Ascending aorta (tissue), 2 donors: ENCODE measurements at regions not wholly inside any gene's neighbourhood (a gene's known extent, or its start where the extent isn't known, plus 50 kb on each side); places are given as distances from the start of the nearest gene placed in this dataset.

Experiments
- DNase-seq, 2 donors: peaks; one replicate each; pipeline ENCODE4 v3.0.0-alpha.2; 2019; ENCODE audit warnings: low spot score in 2 of 2
- H3K27ac ChIP-seq, 2 donors: fragments of 200-600 bp; sonication (generic); one replicate each; pipeline ENCODE4 v1.5.1; 2016 to 2017; ENCODE audit warnings: mild to moderate bottlenecking in 1 of 2
- H3K27me3 ChIP-seq: fragments of 200-600 bp; sonication (generic); one replicate; pipeline ENCODE4 v1.5.1; 2017
- H3K36me3 ChIP-seq, 2 donors: fragments of 200-600 bp; sonication (generic); one replicate each; pipeline ENCODE4 v1.5.1; 2016
- H3K4me1 ChIP-seq, 2 donors: fragments of 200-600 bp; sonication (generic); one replicate each; pipeline ENCODE4 v1.5.1; 2016 to 2017; ENCODE audit warnings: mild to moderate bottlenecking in 1 of 2
- H3K4me3 ChIP-seq, 2 donors: fragments of 200-600 bp; sonication (generic); one replicate each; pipeline ENCODE4 v1.5.1; 2016 to 2017; ENCODE audit warnings: mild to moderate bottlenecking in 1 of 2
- H3K9me3 ChIP-seq, 2 donors: fragments of 200-600 bp; sonication (generic); one replicate each; pipeline ENCODE4 v1.5.1; 2016
- intact Hi-C: fragments of 100-400 bp; cut with DNase I; formaldehyde crosslinking; loops from one replicate; pipeline ENCODE4 v1.15.1; 2023
- TF ChIP-seq, protein P1 (sequence below), 3 experiments: fragments of 200-600 bp in 2 of 3; fragments of 450-650 bp in 1 of 3; sonication (generic) in 2 of 3; IDR thresholded peaks; one replicate each; pipeline ENCODE4 v1.5.1; 2016 to 2019; ENCODE audit warnings: antibody characterized with exemption in 3 of 3, mild to moderate bottlenecking in 1 of 3, moderate library complexity in 1 of 3

DNA sequence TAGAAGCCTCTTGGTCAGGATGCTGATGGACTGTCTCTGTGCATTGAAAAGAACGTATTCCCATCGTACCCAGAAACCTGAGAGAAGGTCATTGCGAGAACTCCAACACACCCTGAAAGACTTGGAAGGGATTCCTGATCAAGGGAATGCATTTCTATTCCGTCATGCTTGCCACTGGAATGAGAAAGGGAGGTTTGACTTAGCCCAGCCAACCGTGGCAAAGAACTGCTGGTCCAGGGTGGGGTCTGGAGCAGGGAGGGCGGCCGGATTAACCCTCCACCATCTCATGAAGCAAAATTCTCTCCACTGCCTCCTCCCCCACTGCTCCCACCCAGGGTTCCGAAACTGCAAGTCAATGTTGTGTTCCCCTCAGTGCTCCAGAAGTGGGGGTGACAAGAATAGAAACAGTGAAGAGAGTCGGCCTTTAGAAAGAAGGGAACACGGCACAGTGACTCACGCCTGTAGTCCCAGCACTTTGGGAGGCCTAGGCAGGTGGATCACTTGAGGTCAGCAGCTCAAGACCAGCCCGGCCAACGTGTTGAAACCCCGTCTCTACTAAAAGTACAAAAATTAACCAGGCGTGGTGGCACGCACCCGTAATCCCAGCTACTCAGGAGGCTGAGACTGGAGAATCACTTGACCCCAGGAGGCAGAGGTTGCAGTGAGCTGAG lies 137.5 kb upstream of the MGMT start:
- H3K4me3 ChIP-seq = no peak overlapping the region
- no peak overlapping the region for H3K27ac ChIP-seq
- H3K27me3 ChIP-seq = no peaks in the 10 kb centered on the region
- TF ChIP-seq, protein P1, sequence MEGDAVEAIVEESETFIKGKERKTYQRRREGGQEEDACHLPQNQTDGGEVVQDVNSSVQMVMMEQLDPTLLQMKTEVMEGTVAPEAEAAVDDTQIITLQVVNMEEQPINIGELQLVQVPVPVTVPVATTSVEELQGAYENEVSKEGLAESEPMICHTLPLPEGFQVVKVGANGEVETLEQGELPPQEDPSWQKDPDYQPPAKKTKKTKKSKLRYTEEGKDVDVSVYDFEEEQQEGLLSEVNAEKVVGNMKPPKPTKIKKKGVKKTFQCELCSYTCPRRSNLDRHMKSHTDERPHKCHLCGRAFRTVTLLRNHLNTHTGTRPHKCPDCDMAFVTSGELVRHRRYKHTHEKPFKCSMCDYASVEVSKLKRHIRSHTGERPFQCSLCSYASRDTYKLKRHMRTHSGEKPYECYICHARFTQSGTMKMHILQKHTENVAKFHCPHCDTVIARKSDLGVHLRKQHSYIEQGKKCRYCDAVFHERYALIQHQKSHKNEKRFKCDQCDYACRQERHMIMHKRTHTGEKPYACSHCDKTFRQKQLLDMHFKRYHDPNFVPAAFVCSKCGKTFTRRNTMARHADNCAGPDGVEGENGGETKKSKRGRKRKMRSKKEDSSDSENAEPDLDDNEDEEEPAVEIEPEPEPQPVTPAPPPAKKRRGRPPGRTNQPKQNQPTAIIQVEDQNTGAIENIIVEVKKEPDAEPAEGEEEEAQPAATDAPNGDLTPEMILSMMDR (IDR thresholded peaks at IDR 0.05) = no peak
- no peak for DNase-seq
- no peaks in the 10 kb centered on the region for H3K4me1 ChIP-seq
- H3K9me3 ChIP-seq = no peaks in the 10 kb centered on the region
- no peaks in the 10 kb centered on the region for H3K36me3 ChIP-seq
- intact Hi-C loops = no loop called here

DNA sequence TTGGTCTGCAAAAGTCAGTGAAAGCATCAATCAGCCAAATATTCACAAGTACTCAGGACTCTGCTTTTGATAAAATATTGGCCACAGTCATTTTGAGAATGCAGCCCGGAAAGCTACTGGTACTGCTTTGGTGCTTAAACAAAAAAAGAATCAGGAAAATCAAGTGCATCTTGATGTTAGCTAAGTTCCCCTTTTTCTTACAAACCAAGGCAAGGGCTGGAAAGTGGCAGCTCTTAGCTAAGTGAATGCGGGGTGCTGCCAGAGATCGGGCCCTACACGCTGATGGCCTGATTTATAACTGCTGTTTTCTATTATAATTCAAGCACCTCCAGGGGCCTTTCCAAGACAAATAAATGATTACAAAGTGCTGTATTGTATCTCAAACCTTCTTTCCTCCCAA lies 136.8 kb upstream of the MGMT start:
- Histone ChIP-seq H3K36me3 (no peaks in the 10 kb centered on the region), H3K4me1 (no peaks in the 10 kb centered on the region), H3K27ac (no peak overlapping the region), H3K4me3 (no peak overlapping the region), H3K27me3 (no peaks in the 10 kb centered on the region), H3K9me3 (no peaks in the 10 kb centered on the region)
- DNase-seq = no peak
- TF ChIP-seq, protein P1 (IDR thresholded peaks at IDR 0.05) = no peak
- intact Hi-C loops = no loop called here

DNA sequence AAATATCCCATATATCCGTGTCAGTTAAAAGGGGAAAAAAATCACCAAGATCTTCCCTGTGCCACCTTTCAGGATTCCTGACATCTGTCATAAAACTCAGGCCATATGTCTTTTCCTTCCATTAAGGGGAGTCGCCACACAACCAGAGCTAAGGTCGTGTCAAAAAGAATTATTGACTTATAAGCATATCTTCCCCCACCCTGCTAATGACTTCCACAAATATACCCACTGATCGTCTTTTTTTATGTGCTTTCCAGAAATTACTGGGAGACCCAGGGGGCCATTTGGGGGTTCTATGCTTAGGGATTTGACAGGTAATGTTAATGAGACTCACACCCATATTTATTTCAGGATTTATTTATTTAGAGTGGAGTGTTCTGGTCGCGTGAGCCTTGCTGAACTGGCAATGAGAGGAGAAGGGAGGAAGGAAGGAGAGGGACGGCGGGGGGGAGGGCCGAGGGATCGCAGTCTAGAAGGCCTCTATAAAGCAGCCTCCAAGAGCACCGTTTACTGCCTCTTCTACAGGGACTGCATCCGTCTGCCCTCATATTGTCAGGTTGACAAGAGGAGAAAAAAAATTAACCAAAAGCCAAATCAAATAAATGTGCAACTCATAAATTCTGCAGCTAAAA lies 135.7 kb upstream of the MGMT start:
- Histone ChIP-seq H3K27ac (no peak overlapping the region), H3K4me3 (no peak overlapping the region), H3K36me3 (no peaks in the 10 kb centered on the region), H3K4me1 (no peaks in the 10 kb centered on the region), H3K9me3 (no peaks in the 10 kb centered on the region), H3K27me3 (no peaks in the 10 kb centered on the region)
- intact Hi-C loops = no loop called here
- DNase-seq = no peak
- TF ChIP-seq, protein P1 (IDR thresholded peaks at IDR 0.05) = no peak

DNA sequence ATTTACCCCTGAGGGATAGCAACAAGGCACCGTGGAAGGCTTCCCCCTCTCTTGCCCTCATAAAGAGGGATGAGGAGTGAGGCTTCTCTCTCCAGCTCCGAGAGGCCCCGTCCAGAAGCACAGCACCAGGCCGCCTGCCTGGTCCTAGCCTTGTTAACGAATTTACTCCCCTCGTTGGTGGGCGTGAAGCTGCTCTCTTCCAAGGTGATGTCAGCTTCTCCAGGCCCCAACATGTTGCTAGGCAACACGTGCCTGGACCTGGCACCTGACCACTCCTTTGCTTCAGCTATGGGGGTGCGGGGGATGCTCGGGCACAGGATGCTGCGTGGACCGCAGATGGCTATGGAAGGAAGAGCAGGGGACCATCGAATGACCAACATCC lies 135.2 kb upstream of the MGMT start:
- Histone ChIP-seq H3K27ac (no peak overlapping the region), H3K4me1 (no peaks in the 10 kb centered on the region), H3K4me3 (no peak overlapping the region), H3K9me3 (no peaks in the 10 kb centered on the region), H3K27me3 (no peaks in the 10 kb centered on the region), H3K36me3 (no peaks in the 10 kb centered on the region)
- intact Hi-C loops = no loop called here
- TF ChIP-seq, protein P1 (IDR thresholded peaks at IDR 0.05) = no peak
- no peak for DNase-seq

DNA sequence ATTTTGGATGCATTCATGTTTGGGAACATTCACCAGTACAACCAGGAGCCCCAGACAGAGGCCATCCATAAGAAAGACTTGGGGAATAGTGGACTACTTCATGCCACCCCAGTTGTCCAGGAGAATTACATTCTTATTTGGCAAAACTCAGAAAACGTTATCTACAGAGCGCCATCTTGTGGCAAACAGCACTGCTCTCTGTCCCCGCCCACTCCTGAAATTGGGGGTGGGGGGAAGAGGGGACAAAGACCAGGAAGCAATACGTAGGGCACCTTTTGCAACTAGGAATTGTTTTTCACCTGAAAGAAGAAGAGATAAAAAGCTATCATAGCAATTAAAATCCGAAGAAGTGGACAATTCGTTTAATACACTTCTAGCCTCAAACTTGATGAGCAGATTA lies 134.6 kb upstream of the MGMT start:
- TF ChIP-seq, protein P1 (IDR thresholded peaks at IDR 0.05) = no peak
- intact Hi-C loops = no loop called here
- Histone ChIP-seq H3K27ac (no peak overlapping the region), H3K36me3 (no peaks in the 10 kb centered on the region), H3K9me3 (no peaks in the 10 kb centered on the region), H3K27me3 (no peaks in the 10 kb centered on the region), H3K4me3 (no peak overlapping the region), H3K4me1 (no peaks in the 10 kb centered on the region)
- DNase-seq = no peak
